ENCODE measurements at regions not wholly inside any gene's neighbourhood (a gene's known extent, or its start where the extent isn't known, plus 50 kb on each side); places are given as distances from the start of the nearest gene placed in this dataset.
"Not testable (repeated sequence)": the region's sequence is repeated elsewhere in the genome, so short reads cannot be mapped to it uniquely, and the experiment has no call there.

- DNase-seq (ENCODE audit: low read depth in 2 of 2) = no peak
Measured at GRCh38 chr5:66234241-66234640, 90.1 kb downstream of the SREK1 start.

DNA sequence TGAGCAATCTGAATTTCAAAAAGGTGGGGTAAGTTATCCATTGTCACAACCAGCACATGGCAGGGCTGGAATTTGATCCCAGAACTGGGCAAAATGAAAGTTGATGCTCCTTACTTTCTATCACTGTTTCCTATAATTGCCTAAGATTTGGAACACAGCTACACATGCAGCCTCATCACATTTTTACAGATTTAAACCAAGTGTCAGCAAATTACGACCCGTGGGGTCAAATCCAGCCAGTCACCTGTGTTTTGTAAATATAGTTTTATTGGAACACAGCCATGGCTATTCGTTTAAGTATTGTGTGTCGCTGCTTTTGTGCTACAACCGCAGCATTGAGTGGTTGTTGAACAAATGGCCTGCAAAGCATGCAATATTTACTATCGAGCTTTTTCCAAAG is 94.3 kb downstream of the SREK1 start:
- DNase-seq (ENCODE audit: low read depth in 2 of 2) = no peak

DNA sequence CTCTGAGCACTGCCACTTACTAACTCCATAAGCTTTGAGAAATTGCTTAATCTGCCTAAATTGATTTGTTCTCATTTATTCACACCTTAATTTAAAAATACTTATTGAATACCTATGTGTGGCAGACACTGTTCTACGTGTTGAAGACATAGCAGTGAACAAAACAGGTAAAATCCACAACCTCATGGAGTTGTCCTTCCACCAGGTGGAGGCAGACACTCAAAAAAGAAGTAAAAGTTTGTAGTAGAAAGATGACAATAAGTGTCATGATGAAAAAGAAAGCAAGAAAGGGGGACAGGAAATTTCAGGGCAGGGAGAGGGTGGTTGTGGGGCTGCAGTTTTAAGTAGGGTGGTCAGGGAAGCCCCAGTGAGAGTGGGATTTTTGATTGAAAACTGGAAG is 94.9 kb downstream of the SREK1 start:
- DNase-seq (ENCODE audit: low read depth in 2 of 2) = no peak

DNA sequence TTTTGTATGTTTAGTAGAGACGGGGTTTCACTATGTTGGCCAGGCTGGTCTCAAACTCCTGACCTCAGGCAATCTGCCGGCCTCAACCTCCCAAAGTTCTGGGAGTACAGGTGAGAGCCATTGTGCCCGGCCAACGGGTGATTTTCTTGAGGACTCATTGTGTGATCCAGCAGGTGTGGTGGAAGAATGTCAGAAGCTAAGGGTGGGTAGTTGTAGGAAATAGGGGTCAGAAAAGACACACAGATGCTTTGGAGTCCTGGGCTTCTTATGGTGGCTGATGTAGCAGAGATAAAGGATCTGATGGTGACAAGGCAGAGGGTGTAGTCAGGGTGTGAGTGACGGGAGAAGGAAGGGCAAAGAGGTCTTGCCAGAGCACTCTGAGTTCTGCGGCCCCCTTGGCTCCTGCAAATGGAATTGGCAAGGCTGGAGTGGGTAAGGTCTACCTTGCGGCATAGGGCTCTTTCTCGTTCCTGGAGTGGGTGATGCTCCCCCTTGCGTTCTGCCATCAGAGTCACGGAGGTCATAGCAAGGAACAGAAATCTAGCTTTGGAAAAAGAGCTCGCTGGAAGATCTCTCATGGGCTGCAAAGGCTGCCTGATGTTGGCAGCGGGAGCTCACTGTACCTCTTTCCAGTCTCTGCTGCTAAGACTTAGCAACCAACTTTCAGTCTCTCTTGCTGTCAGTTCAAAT is 97.2 kb downstream of the SREK1 start:
- no peak for DNase-seq (ENCODE audit: low read depth in 2 of 2)

GRCh38 chr5:66242050-66242715 is 98.1 kb downstream of the SREK1 start:
- DNase-seq (ENCODE audit: low read depth in 2 of 2) = no peak

DNA sequence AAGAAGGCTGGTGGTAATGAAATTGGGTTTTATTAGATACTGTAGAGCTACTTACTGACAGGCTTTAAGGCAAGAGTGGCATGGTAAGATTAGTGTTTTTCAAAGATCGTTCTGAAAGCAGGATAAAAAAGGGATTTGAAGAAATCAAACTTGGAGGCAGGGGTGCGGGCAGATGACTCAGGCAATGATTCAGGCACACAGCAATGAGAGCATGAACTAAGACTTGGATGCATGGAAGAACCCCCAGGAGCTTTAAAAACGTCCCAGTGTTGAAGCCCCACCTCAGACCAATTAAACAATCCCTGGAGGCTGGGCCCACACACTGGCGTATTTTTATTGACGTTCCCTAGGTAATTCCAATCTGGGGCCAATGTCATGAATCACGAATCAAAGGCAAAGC is 102.5 kb downstream of the SREK1 start:
- DNase-seq (ENCODE audit: low read depth in 2 of 2) = no peak

GRCh38 chr5:66247176-66247960 is 103.3 kb downstream of the SREK1 start:
- DNase-seq (ENCODE audit: low read depth in 2 of 2) = no peak

DNA sequence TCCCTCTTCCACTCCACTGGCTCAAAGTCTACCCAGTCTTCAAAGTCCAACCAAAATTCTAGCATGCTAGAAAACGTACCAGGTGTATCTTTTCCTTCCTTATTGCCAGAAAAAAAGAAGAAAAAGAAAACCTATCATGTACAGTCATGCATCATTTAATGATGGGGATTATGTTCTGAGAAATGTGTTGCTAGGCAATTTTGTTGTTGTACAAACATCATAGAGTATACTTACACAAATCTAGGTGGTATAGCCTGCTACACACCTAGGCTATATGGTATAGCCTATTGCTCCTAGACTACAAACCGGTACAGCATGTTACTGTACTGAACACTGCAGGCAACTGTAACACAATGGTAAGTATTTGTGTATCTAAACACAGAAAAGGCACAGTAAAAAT is 104.8 kb downstream of the SREK1 start:
- DNase-seq (ENCODE audit: low read depth in 2 of 2) = no peak

GRCh38 chr5:66249920-66250319 is 105.8 kb downstream of the SREK1 start:
- DNase-seq (ENCODE audit: low read depth in 2 of 2) = no peak

- no peak for DNase-seq (ENCODE audit: low read depth in 2 of 2)
Measured at GRCh38 chr5:66252849-66253248, 108.7 kb downstream of the SREK1 start.

DNA sequence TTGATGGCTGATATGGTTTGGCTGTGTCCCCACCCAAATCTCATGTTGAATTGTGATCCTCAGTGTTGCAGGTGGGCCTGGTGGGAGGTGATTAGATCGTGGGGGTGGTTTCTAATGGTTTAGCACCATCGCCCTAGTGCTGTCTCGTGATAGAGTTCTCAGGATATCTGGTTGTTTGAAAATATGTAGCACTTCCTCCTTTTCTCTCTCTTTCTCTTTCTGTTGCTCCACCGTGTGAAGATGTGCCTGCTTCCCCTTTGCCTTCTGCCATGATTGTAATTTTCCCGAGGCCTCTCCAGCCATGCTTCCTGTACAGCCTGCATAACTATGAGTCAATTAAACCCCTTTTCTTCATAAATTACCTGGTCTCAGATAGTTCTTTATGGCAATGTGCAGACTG is 111.6 kb downstream of the SREK1 start:
- DNase-seq (ENCODE audit: low read depth in 2 of 2) = no peak

DNA sequence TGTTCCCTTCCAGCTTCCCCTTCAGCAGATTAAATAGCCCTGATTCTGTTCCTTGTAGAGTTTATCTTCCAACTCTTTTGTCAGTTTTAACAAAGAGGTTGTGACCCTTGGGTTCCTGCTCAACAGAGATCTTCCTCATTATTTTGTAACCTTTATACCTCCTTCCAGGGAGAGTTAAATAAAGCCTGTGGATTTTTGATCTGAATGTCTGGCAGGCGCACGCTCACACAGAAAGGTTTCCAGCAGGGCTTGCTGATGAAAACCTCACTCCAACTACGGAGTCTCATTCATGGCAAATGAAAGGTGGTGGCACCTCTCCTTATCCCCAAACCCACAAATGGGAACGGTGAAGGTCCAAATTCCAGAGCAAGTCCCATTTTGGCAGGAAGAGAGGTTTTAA is 129.0 kb downstream of the SREK1 start:
- no peak for DNase-seq (ENCODE audit: low read depth in 2 of 2)

DNA sequence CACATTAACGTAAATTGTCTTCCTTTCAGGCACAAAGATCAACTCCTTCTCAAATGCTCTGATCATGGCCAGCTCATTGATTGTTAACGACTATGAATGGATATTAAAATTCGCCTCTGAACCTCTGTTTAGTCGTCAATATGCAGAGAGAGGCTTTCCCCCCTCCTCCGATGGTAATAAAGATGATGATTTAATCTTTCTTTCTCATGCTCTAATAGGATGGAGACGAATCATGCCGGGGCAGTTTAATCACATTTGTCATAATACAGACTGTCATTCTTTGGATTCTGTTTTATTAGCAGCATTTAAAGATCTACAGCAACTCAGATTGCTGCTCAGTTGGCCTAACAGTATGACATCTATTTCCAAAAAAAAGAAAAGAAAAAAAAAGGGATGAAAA is 132.9 kb downstream of the SREK1 start:
- DNase-seq (ENCODE audit: low read depth in 2 of 2) = no peak

GRCh38 chr5:66277981-66278380 is 133.9 kb downstream of the SREK1 start:
- DNase-seq (ENCODE audit: low read depth in 2 of 2) = no peak

DNA sequence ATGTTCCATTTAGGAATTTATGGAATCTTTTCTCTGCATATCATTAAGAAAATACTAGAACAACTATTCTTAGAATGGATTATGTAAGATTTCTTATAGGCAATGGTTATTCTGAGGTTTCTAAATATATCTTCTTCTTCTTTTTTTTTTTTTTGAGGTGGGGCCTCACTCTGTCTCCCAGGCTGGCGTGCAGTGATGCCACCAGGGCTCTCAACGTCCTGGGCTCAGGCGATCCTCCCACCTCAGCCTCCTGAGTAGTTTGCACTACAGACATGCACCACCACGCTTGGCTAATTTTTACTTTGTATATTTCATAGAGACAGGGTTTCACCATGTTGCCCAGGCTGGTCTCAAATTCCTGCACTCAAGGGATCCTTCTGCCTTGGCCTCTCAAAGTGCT is 137.2 kb downstream of the SREK1 start:
- no peak for DNase-seq (ENCODE audit: low read depth in 2 of 2)

GRCh38 chr5:66284588-66285342 is 140.7 kb downstream of the SREK1 start:
- DNase-seq (ENCODE audit: low read depth in 2 of 2) = no peak

GRCh38 chr5:66285343-66285922 is 141.3 kb downstream of the SREK1 start:
- DNase-seq (ENCODE audit: low read depth in 2 of 2) = no peak

GRCh38 chr5:66291771-66292170 is 147.7 kb downstream of the SREK1 start:
- no peak for DNase-seq (ENCODE audit: low read depth in 2 of 2)

GRCh38 chr5:66293851-66294250 is 149.8 kb downstream of the SREK1 start:
- not testable (repeated sequence) for DNase-seq (ENCODE audit: low read depth in 2 of 2)

- no peak for DNase-seq (ENCODE audit: low read depth in 2 of 2)
Measured at GRCh38 chr5:66299463-66299862, 155.4 kb downstream of the SREK1 start.

GRCh38 chr5:66302344-66302743 is 158.2 kb downstream of the SREK1 start:
- DNase-seq (ENCODE audit: low read depth in 2 of 2) = no peak
